Keratinocyte (primary cell): ENCODE measurements at regions not wholly inside any gene's neighbourhood (a gene's known extent, or its start where the extent isn't known, plus 50 kb on each side); places are given as distances from the start of the nearest gene placed in this dataset.

Experiments
- EZH2 ChIP-seq: IDR thresholded peaks from one replicate; pipeline ENCODE4 v1.6.1; 2012; ENCODE audit warnings: inconsistent platforms, mild to moderate bottlenecking, low read length, moderate library complexity
- TF ChIP-seq, protein P1 (sequence below), 3 experiments: IDR thresholded peaks in 1 of 3; conservative IDR thresholded peaks in 1 of 3; optimal IDR thresholded peaks in 1 of 3; 2 replicates in 2 of 3; 3 replicates in 1 of 3; pipeline versions ENCODE3 to v1.5.1; 2011; ENCODE audit warnings: low read length in 3 of 3, mild to moderate bottlenecking in 3 of 3, moderate library complexity in 2 of 3, control low read depth in 1 of 3, inconsistent platforms in 1 of 3; ENCODE audit not compliant: insufficient read depth in 2 of 3; ENCODE audit errors: extremely low read depth in 1 of 3

- TF ChIP-seq, protein P1, sequence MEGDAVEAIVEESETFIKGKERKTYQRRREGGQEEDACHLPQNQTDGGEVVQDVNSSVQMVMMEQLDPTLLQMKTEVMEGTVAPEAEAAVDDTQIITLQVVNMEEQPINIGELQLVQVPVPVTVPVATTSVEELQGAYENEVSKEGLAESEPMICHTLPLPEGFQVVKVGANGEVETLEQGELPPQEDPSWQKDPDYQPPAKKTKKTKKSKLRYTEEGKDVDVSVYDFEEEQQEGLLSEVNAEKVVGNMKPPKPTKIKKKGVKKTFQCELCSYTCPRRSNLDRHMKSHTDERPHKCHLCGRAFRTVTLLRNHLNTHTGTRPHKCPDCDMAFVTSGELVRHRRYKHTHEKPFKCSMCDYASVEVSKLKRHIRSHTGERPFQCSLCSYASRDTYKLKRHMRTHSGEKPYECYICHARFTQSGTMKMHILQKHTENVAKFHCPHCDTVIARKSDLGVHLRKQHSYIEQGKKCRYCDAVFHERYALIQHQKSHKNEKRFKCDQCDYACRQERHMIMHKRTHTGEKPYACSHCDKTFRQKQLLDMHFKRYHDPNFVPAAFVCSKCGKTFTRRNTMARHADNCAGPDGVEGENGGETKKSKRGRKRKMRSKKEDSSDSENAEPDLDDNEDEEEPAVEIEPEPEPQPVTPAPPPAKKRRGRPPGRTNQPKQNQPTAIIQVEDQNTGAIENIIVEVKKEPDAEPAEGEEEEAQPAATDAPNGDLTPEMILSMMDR (optimal IDR thresholded peaks at IDR 0.05 in 1 of 3, IDR thresholded peaks at IDR 0.05 in 1 of 3, conservative IDR thresholded peaks at IDR 0.05 in 1 of 3; ENCODE audit: extremely low read depth in 1 of 3, insufficient read depth in 2 of 3, low read length in 3 of 3) = no peak
- no peak for TF ChIP-seq EZH2
Measured at GRCh38 chr1:38476850-38477178, 382.8 kb downstream of the RRAGC start.
